HG03439 (cell line): ENCODE measurements at regions not wholly inside any gene's neighbourhood (a gene's known extent, or its start where the extent isn't known, plus 50 kb on each side); places are given as distances from the start of the nearest gene placed in this dataset.

ENCODE experiments used
- ATAC-seq: cut with Tn5 transposase; IDR thresholded peaks from one replicate; pipeline ENCODE4 v1.9.1; 2021; ENCODE audit warnings: mild to moderate bottlenecking, moderate library complexity; ENCODE audit not compliant: unreplicated experiment

DNA sequence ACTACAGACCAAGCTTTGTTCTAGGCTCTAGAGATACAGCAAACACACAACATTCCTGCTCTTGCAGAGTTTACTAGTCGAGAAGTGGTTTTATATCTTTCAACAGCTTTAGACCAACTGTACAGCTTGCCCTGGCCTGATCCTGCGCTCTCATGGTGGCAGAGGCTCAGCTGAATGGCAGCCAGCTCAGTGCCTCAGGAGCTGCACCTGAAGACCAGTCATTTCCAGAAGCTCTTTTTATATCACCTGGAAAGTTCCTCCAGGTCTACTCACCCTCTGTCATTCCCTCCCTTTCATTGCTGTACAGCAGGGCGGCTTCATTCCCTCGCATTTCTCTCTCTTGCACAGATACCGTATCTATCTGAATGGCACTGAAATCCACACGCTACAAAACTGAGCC, 319.8 kb downstream of the GATA3 start:
- ATAC-seq: no peak

DNA sequence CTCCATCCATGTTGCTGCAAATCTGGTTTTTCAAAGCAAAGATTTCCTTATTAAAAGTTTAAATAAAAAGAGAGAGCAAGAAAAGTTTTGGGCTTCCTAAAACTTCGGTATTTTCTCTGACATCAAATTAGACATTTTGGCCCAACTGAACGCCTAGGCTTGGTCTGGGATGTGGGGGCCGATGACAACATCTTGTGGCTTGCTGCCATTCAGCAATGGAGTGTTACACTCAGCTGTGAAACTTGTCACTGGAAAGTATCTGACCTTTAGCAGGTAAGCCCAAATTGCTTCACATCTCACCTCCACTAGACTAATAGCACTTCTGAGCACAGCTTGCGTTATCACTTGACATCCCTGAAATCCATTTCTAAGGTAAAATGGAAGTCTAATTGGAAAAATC, 320.6 kb downstream of the GATA3 start:
- no peak for ATAC-seq

DNA sequence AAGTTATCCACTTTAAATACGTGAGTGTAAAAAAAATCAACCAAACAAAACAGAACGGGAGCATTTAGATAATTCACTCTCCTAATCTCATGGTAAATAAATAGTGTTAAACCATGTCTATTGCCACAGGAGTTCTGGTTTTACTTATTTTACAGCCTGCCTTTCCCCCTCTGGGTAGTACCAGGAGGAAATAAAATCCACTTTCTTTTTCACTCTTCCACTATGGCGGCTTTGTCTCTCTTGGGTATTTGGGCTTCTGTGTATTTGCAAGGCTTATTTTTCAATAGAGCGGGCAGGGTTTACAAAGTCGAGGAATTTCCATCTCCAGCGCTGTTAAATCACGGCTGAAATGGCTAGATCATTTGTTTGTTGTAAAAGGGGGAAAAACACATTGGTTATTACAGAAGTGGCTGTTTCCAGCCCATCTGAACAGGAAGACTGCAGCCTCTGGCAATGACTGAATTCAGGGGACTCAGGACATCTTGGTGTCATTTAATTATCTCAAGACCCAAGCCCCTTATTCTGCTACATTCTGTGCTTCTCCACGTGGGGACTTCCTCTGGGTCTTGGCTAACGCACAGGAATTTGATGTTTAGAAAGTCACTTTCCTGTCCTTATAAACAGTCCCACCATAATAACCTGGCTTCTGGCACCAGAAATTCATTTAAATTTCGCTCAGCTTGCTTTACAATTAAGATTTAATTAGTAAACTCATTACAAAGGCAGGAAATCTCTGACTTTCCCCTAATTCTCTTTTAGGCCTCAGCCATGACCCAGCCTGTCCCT, 323.9 kb downstream of the GATA3 start:
- ATAC-seq: no peak

DNA sequence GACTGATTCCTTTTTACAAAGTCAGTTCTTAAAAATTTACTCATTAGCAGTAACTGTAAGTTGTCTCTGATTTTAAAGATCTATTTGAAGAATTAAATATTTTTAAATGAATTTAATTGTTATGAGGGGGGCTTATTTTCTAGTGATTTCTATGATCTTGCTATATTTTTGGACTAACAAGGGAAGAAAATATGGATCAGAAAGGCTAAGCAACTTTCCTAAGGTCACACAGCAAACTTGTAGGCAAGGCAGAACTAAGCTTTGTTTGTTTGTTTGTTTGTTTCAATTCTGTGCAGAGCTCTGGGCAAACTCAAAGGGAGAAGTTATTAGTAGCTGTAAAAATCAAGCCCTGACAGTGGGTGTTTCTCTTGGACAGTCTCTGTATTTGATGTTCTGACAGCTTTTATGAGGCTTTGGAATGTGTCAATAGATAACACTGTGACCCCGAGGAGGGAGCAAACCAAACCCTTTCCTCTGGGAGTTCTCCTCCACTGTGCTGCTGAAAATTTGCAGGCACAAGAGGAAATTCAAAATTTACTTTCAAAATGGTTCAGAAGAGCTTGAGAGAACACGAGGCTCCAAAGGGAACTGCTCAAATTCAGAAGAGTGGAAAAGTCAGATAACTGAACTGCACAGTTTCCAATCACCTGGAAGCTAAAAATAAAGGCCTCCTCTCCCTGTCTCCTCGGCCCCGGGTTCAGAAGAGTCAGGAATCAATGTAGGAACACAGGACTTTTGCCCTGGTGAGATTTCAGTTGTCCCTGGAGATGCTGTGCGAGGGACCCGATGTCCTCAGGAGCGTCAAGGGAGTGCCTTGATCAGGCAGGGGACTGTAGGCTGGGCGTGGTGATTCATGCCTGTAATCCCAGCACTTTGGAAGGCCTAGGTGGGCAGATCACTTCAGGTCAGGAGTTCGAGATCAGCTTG, 325.7 kb downstream of the GATA3 start:
- ATAC-seq: no peak

DNA sequence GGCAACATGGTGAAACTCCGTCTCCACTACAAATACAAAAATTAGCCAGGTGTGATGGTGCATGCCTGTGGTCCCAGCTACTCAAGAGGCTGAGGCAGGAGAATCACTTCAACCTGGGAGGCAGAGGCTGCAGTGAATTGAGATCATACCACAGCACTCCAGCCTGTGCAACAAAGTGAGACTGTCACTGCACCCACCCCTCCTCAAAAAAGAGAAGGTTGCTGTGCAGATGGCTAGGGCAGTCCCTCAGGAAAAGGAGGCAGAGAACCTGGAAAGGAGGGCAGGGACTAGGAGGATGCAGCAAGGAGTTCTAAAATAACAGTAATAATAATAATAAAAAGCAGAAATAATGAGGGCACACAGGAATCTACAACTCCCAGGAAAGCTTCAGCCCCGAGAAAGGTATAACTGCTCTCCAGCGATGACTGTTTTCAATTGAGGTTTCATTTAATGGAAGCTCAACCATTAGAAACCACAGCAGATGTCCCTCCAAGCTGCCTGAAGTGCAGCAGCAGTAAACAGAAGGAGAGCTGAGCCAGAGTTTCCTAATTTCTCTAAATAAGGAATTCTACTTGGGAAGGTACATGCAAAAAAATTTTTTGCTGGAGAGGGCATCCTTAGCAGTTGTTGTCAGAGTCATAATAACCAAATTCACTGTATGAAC, 326.5 kb downstream of the GATA3 start:
- ATAC-seq: no peak

DNA sequence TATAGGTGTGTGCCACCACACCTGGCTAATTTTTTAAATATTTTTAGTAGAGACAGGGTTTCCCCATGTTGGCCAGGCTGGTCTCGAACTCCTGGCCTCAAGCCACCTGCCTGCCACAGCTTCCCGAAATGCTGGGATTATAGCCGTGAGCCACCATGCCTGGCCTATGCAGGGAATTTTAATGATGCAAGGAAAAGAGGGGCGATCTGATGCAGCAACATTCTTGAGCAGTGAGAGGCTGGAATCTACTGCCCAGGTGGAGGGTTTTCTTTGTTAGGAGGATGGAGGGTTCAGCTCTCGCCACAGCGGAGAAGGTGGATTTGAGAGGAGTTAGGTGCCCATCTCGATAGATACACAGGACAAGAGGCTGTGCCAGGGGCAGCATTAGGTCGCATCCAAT, 332.3 kb downstream of the GATA3 start:
- ATAC-seq: no peak

DNA sequence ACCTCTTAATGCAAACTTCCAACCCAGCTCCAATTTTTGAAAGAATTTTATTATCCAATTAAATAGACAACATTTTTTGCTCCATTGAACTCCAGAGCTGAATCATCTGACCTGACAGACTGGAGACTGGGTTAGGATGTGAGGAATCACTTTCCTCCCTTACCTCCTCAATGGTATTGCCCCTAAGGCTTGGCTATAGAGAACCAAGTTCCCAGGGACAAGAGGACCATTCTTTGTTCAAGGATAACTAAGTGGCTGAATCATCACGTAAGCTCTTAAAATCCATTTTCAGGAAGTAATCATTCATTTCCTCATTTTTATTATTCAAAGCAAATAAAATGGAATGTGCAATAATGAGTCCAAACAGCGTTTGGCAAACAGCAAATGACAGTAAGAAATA, 335.1 kb downstream of the GATA3 start:
- no peak for ATAC-seq

DNA sequence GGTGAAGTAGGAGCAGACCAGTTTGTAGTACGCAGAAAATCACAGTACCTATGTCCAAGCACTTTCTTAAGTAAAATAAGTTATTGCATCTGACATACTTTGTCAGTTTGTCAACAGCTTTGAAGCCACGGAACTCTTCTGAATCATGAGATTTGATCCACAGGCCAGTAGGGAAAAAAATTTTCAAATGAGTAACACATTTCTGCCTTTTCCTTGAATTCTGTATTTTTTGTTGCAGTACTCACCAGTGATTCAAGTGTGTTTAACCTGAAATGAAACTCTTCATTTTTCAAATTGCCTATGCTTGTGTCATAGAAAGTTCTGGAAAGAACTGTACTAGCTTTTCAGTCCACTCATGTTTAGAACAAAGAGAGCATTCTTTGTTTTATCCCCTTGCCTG, 337.7 kb downstream of the GATA3 start:
- no peak for ATAC-seq

DNA sequence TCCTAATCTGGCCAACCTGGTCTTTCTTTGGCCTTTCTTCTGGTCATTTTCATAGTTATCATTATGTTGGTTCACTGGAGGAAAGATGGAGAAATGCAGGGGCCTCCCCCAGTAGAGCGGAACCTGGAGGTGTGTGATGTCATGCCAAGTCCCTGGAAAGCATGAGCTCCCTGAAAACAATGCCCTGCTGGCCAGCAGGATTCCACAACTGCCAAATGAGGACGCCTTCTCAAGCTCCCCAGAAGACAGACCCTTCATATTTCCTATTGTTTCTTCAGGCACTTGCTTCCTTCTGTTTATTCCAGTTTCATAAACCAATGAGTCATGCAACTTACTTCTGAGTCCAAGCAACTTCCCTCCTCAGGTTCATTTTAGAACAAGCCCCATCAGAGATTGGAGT, 339.0 kb downstream of the GATA3 start:
- no peak for ATAC-seq

DNA sequence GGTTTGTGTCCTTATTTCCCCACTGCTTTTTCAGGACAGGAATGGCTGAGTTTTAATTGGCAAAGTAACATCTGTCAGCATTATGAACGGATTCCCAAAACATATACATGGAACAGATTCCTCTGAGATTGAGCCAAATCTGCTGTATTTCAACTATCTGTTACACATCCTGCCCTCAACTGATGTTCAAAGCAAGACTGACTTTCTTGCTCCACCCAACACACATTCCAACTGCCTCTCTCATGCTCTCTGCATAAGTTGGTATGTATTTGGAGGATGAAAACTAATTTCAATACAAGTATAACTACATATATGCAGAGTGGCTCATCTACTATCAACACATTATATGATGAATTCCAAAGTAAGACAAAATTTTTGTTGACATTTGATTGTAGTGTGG, 342.2 kb downstream of the GATA3 start:
- no peak for ATAC-seq

DNA sequence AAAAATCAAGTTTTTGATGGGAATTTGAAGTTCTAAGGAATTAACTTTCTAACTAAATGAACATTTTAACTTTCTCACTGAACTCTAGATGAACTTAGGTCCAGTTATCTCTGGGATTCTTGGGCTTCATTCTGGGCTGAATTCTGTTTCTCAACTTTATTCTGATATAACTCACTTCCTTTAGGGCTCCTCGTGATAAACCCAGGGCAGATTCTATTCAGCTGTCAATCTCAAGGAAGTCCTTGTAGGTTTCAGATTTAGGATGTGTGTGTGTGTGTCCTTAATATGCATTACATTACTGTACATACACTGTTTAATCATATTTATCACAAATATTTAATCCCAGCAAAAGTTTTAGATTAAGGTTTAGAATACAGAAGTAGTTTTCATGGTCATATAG, 344.3 kb downstream of the GATA3 start:
- ATAC-seq: no peak

DNA sequence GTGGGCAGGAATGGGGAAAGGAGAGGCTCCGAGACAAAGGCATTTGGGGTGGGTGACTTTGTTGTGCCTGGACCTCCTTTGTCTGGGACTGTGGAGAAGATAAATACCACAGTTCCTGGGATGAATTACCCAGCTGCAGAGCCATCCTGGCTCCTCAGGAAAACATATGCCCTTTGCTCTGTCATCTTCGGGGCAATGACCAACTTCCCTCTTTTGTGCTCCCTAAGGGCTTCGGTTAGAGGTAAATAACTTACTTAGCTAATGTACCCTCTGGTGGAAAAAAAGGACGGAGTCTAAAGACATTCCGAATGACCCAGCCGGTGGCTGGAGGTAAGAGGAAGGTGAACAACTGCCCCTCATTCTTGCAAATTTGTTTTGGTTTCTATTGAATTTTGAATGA, 345.7 kb downstream of the GATA3 start:
- no peak for ATAC-seq

DNA sequence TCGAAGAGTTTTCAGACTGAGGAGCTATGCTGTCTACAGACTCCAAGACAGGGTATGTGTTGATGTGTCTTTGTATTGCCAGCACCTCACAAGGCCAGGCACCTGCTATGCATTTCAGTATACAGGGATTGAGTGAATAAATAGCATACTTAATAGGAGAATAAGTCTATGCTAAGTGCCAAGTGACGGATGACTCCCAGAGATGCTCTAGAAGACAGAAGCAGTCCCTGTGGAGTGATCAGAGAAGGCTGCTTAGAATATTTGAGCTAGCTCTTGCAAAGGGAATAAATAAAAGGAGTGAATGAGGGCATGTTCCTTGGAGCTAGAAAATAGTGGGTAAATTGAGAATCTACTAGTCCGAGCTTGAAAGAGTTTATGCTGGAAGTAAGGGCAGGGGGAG, 346.4 kb downstream of the GATA3 start:
- no peak for ATAC-seq

DNA sequence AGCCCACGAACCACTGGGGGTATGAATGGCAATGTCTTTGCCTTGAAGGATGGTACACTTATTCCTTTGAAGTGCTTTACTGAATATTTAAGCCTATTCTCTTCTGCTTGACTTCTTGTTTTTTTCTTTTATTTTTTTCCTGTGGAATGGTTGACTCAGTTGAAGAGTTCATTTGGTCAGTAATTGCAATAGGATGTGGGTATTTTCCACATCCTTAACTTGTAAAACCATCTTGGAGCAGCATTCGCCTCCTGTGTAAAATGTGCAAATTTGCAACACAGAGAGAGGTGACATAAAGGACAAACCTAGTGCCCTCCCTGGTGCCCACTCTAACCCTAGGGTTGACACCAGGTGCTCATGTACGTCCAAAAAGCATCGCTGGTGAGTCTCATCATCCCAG, 347.0 kb downstream of the GATA3 start:
- ATAC-seq: no peak

DNA sequence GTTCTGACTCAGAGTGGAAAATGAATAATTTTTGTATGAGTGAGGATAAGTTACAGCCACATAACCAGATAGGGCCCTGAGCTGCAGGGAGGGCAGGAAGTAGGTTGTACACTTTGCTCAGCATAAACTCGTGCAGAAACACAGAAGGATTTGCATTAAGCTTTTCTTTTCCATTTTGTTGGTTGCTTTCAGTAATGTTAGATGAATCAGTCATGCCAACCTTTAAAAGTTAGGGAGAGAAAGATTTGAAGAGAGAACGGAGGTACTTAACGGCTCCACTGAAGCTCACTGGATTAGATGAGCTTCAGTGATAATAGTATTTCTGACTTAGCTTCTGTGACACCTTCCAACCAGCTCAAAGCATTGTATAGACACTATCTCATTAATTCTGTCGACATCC, 348.1 kb downstream of the GATA3 start:
- no peak for ATAC-seq

DNA sequence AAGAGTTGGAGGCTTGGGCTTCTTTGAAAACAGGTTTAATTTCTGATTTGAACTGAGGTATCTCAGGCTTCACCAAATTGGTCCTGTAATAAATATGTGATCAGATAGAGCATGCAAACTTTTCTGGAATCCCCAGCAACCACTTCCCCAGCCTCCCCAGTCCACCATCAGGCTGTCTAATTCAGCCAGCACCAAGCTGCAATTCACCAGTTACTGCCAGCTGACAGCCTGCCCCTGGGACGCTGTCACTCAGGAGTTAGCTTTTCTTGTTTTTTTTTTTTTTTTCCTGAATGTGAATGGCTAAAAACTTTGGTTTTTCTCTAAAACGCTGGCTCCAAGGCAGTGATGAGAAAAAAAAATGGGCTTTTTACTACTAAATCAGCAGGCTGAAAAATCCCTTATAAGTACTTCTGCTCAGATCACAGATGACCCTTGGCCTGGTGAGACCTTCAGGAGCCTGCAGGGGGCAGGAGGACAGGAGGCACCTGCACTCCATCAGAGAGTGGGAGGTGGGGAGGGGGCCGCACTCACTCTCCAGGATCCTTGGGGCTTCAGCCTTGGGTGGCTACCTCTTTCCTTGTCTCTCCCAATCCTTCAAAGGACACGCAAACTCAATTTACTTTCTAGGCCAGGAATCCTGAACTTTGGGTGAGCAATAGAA, 349.4 kb downstream of the GATA3 start:
- ATAC-seq: no peak

DNA sequence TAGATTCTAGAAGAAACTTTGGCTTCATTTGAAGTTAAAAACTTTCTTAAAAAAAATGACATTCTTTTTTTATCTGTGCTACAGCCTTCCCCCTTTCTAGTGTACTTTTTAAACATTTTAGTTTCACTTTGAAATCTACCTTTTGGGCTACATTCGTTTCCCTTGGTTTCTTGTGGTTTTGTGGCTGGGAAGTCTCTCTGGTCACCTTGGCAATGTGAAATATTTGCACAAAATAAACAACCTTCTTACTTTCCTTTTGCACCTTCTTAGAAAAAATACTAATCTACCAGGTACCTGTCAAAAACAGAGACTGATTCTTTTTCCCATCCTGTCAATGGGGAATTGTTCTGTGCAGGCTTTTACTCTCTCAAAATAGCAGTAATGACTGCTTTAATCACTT, 350.2 kb downstream of the GATA3 start:
- ATAC-seq: peak; percentile 54

DNA sequence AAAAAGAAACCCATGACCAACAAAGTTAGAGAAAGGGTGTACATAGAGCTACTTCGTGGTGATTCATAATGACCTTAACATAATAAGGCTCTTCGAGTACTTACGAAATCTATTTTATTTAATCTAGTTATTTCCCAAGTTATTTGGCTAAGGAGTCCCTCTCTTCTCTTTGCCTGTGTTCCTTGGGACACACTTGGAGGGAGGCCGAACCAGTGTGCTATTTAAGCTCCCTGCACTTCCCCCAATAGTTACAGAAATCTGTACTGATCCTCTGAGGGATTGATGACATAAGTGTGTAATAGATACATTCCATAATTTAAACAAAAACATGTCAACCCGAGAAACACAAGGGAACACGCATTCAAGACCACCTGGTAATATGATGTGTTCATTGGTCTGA, 351.1 kb downstream of the GATA3 start:
- ATAC-seq: no peak

DNA sequence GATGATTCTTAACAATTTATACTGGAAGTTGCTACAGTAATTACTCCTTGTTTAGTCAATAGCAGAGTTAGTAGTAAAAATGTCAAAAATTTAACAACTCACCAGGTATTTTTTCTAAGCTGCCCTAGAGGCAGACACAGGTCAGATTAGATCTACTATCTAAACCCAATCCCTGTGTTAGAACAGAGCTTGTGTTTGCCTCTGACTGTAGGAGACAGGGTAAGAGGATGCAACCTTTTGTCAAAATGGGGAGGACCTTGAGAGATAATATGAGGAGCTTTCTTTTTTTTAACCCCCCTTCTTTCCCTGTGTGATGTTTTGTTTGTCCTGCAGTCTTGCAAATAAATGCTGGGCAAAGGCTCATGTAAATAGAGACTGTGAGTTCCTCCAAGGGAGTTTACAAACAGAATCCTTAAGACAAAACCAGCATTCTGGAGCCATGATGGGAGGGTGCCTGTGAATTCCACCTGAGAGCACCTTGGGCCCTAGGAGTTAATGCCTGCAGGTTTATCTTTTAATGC, 353.1 kb downstream of the GATA3 start:
- ATAC-seq: no peak

DNA sequence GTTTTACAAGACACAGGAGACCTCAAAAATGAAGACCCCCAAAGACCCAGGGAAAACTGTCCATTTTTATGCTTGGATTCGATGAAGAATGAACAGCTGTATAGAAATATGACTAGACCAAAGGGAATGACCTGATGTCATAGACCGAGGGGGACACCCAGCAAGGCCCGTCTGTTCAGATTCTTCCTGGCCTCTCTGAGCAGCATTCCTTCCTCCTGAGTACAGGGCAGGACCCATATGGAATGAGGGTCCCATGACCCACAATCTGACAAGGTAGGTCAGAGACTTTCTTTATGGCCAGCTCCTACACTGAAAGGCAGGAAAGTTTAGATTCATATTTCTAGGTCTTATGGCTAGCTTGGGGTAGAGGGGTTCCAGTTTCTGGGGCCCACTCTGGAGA, 356.0 kb downstream of the GATA3 start:
- no peak for ATAC-seq

DNA sequence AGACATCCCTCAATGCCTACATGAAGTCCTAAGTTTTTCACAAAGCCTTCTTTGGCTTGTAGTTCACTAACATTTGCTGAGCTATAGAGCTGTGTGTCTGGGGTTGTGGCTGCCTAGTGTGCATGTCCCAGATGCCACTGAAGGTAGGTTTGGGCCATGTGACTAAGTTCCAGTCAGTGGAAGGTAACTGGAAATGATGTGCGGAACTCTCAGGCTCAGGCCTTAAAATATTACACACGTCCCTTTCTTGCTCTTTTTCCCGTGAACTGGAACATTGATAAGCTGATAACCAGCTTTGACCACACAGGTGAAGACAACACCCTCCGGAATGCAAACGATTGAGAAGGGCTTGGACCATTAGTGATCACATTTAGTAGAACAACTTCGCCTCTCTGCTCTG, 358.1 kb downstream of the GATA3 start:
- ATAC-seq: no peak
